Mucosa of gallbladder (tissue), 1 donor: ENCODE measurements at regions not wholly inside any gene's neighbourhood (a gene's known extent, or its start where the extent isn't known, plus 50 kb on each side); places are given as distances from the start of the nearest gene placed in this dataset.

Experiments
- DNase-seq: peaks from one replicate; pipeline ENCODE4 v3.0.0-alpha.2; 2020; ENCODE audit warnings: low spot score
- donor health status: DM: no; HTN: no; CAD: no.

DNA sequence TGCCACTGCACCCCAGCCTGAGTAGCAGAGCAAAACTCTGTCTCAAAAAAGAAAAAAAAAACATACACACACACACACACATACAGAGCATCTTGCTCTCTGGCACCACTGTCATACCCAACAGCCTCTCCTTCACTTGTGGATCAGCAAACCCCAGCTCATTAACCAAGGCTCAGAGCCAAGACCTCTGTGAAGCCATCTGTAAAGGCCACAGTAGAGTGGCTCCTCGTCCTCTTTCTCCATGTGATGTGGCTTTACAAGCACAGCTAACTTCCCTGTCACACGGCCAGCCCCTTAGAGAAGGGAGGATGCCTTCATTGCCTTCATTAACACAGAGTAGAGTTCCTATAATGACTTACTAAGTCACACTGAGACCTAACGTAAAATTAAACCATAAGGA is 62.7 kb upstream of the LSM14A start:
- DNase-seq, result no peak

DNA sequence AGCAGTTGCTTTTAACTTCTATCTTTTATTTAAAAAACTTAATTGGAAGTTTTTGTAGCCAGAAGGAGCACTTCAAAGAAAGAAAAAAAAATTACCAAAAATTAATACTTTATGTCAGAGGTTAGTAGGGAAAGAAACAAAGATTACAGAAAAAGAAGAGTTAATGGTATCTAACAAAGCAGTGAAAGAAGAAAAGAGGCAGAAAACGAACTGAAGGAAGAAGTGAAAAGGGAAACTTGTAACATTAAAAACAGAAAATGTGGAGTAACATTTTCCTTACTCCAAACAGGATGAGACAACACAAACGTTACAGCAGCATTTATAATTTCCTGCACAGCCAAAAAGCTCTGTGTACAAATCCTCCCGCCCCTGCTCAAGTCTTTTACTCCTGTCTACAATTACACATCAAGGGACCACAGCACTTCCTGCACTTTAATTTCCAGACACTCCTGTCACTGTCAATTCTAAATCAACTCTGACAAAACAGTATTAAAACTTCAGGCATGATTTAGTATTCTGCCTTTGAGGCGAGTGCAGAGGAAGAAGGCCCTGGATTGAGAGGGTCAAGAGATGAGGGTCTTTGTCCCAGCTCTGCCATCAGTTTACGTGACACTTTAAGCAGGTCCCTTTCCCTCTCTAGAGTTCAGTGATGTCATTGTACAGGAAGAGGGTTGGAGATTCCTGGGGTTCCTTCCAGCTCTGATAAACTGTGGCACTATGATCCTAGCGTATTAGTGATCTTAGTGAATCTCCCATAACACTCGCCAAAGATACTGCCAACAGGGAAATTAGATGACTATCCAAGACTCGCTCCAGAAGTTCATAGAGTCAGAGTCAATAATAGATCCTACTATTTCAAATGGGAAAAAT is 53.2 kb upstream of the LSM14A start:
- no peak for DNase-seq

DNA sequence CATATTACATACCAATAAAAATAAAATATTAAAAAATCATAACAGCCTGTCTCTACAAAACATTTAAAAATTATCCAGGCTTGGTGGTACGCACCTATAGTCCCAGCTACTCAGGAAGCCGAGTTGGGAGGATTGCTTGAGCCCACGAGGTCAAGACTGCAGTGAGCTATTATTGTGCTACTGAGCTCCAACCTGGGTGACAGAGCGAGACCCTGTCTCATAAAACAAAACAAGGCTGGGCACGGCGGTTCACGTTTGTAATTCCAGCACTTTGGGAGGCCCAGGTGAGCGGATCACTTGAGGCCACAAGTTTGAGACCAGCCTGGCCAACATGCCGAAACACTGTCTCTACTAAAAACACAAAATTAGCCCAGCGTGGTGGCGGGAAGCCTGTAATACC is 52.2 kb upstream of the LSM14A start:
- no peak for DNase-seq

DNA sequence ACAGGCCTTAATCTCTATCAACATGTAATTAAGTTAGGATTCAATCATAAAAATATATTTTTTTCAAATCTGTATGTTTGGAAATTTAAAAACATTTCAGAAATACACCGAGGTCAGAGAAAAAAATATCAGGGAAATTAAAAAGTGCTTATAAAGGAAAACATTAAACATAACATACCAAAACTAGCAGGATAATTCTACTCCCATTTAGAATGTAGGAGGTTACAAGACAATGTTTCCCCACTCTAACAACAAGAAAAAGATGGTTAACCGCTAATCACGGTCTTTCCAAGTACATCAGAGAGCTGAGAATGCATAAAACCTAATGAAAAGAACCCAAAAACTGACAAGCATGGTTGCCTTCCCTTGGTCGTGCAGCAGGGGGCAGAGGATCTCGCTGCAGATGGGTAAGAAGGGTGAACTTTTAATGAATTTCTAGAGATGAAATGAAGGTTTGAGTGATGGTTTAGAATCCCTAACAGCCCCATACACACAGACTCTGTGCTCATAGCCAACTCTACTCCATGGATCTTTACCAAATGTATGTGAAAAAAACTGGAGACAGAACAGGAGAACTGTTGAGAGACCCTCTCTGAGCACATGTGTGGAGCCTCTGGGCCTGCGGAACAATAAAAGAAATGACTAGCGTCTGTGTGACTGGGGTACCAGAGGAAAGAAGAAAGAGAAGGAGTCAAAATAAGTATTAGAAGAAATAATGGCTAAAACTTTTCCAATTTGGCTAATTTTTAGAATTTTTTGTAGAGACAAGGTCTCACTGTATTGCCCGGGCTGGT is 51.3 kb upstream of the LSM14A start:
- DNase-seq, result no peak
